C1 segment of cervical spinal cord (tissue), 14 donors: ENCODE measurements at regions not wholly inside any gene's neighbourhood (a gene's known extent, or its start where the extent isn't known, plus 50 kb on each side); places are given as distances from the start of the nearest gene placed in this dataset.

Source experiments
- DNase-seq, 14 donors: peaks; one replicate each; lab custom pipeline; 2025; lab: John Stamatoyannopoulos, UW

GRCh38 chr7:91518058-91518457, 253.8 kb downstream of the FZD1 start:
- DNase-seq: no peak

DNA sequence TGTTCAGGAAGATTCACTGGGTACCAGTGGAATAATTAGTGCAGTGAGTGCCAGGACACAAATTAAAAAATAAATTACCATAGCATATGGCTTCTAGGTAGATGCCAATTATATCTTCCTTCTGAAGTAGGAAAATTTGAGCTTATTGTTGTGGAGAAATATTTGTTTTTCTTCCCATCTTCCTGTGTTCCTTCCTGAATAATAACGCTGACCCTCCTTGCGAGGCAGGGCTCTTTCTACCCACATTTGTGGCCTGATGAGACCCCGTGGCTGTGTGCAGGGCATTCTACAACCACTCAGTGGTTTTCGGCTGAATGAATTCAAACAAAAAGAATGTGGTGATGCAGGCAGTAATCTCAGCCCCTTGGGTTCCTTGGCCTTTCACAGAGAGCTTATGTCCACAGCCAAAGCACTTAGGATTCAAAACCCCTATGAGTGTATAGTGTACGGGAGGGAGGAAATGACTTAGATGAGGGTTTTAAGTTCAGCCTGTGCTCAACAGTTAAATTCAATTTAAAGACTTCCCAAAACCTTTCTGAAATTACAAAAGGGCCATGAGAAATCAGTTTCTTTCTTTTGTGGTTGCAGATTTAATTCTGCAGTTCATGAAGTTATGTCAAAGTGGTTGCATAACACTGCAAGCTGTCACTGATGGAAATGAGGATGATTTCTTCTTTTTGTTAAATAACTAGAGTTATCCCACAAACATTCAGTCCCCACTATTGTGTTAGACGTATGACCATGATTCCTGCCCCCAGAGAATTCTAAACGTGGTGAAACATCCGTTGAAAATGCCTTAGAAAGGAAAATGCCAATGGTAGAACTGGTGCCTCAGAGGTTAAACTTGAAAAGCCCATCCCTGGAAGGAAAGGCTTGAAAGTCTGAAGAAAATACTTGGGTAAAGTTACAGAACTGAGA, 255.3 kb downstream of the FZD1 start:
- peak in 1 of 14 donors; percentile 86 for DNase-seq

- peak in 1 of 14 donors; percentile 49 for DNase-seq
These were observed 256.4 kb downstream of the FZD1 start for GRCh38 chr7:91520645-91521044.

DNA sequence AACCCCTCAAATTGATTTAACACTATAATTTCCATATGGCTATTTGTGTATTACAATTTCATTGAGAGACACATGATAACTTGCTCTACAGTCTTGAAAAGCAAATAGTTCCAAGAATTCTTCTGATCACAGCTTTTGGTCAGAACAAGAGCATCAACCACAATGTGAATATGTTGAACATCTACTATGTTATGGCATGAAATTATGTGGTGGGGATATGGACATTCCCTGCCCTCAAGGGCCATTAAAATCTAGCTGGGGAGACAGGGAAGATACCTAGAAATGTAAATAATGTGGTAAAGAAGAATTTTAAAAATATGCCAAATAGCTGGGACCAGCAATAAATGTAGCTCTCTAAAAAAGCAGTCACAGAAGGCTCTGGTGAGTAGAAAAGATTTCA, 262.2 kb downstream of the FZD1 start:
- DNase-seq: no peak

DNA sequence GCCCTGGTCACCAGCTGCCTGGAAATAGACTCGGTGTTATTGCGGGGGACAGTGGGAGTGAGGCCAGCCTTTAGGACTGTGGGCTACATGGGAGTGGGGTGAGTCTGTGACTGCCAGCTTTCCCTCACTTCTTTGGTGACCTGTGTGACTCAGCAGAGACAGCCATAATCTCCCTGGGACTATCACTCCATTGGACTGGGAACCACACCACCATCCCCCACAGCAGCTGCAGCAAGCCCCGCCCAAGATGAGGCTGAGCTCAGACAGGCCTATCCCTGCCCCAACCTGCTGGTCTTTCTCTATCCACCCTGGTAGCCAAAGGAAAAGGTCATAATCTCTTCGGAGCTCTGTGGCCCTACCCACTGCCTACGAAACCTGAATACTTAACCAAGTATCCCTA, 263.2 kb downstream of the FZD1 start:
- DNase-seq: no peak

GRCh38 chr7:91533996-91534395, 269.8 kb downstream of the FZD1 start:
- no peak for DNase-seq

GRCh38 chr7:91537260-91538152, 273.3 kb downstream of the FZD1 start:
- DNase-seq: no peak

- no peak for DNase-seq
These were observed 277.4 kb downstream of the FZD1 start for GRCh38 chr7:91541641-91542040.

- no peak for DNase-seq
These were observed 279.4 kb downstream of the FZD1 start for GRCh38 chr7:91543646-91544045.

GRCh38 chr7:91549878-91550277, 285.6 kb downstream of the FZD1 start:
- no peak for DNase-seq

- no peak for DNase-seq
These were observed 286.7 kb downstream of the FZD1 start for GRCh38 chr7:91550931-91551330.

DNA sequence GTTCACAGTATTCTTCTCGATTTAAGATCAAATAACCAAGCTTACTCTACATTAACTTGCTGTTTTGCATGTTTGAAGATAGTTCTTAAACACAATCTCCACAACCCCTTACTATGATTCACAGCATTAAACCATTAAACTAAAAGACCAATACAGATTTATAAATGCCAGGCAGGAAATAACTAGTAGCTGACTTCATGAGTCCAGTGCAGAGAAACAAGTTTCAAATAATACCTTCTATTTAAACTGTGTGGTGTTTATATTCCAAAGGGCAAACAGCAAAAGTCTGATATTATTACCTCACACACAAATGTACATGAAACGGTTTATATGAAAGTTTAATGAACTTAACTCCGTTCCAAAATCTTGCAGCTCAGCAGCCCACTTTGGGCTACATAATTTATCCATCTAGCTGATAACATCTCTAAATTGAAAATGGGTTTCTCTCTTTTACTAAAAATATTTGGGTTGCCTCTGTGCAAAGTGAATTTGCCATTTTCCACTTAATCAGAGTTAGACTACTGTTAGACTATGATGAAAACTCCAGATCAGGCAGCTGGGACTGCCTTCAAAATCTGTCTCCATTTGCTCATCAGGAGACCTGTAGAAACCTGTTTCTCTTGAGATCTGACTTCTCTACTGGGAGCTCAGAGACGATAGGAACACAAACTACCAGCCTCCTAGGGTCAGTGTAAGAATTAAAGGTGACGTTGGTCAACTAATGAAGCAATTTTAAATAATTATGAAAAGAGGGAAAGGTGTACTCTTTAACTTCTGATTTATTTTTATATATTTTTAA, 287.3 kb downstream of the FZD1 start:
- DNase-seq: no peak

DNA sequence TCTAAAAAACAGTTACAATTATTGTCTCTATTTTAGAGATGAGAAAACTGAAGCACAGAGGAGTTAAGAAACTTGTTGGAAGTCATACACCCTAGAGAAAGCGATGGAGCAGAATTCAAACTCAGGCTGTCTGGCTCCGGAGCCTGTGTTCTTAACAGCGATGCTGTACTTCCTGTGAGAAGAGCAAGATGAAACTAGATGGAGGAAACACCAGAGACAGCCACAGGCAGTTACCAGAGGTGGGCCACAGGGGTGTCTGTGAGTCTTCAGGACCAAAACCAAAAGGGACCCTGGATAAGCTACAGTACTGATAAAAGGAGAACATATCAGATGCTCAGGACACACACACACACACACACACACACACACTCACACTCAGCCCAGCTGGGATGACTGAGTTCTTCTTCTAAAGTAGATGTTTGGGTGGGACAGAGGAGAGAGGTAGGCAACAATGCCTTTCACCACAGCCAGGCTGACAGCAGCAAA, 289.2 kb downstream of the FZD1 start:
- no peak for DNase-seq

DNA sequence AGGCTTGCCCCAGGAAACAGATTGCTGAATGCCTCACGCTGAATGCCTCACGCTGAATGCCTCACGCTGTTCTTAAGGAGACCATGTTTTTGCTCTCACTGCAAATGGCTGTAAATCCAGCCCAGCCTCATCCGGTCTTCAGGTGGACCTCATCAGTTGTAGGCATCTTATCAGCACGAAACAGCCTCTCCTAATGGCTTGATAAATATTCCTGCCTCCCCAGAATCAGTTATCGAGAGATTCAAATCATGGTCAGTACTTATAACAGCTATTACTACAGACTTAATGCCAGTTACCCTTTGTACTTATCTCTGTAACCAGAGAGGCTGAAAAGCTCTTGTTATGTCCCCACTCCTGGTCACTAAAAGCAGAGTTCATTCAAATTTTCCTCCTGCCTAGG, 290.6 kb downstream of the FZD1 start:
- DNase-seq: no peak

- DNase-seq: no peak
These were observed 292.0 kb downstream of the FZD1 start for GRCh38 chr7:91556239-91556638.

- DNase-seq: no peak
These were observed 292.9 kb downstream of the FZD1 start for GRCh38 chr7:91556956-91557650.

DNA sequence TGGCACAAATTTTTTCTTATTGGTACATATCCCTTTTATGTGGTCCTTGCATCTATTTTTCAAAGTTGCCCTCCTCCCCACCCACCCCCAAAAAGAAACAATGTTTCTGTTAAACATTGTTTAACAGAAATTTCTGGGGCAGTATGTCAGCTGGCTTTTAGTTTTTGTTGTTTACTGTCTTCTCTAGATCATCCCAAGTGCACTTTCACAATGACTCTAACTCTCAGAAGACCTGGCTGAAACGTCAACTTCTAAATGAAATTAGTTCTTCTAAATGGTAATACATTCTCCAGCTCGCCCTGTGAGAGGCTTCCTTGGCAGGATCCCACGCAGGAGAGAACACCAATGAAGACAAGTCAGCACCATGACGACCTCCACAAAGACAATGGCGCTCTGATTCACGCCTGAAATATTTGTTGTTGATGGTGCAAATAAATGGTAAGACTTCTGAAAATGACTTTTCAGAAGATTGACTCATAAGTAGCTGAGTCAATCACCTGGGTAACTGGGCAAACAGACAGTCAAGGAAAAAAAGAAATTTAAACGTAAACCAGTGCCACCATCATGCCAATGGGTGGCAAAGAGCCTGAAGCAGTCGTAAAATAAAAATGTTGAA, 293.7 kb downstream of the FZD1 start:
- peak in 1 of 14 donors; percentile 29 for DNase-seq

- no peak for DNase-seq
These were observed 295.7 kb downstream of the FZD1 start for GRCh38 chr7:91559947-91560346.

GRCh38 chr7:91564101-91564500, 299.9 kb downstream of the FZD1 start:
- no peak for DNase-seq

- DNase-seq: no peak
These were observed 300.3 kb downstream of the FZD1 start for GRCh38 chr7:91564541-91564940.
